ENCODE measurements at regions not wholly inside any gene's neighbourhood (a gene's known extent, or its start where the extent isn't known, plus 50 kb on each side); places are given as distances from the start of the nearest gene placed in this dataset.

- 81% methylated on average over 4 of the region's 4 CpGs; no CpG with 5 or more reads in 1 of the 2 experiments for WGBS, 2 experiments (ENCODE audit: extremely low coverage in 1 of 2, insufficient coverage in 1 of 2, insufficient read length in 1 of 2, insufficient replicate concordance in 2 of 2, low coverage in 1 of 2, low lambda C conversion rate in 2 of 2, missing lambda C conversion rate in 1 of 2)
- H3K4me3 ChIP-seq (ENCODE audit: extremely low read depth in 1 of 4, insufficient read depth in 2 of 4, low read depth in 3 of 4, low read length in 4 of 4) = no peak overlapping the region
- H3K9me3 ChIP-seq (ENCODE audit: insufficient read depth in 2 of 2, low read depth in 1 of 2, low read length in 1 of 2) = no peaks in the 10 kb centered on the region
- no peak overlapping the region for H3K14ac ChIP-seq (ENCODE audit: insufficient read length)
- H2AFZ ChIP-seq (ENCODE audit: low read length) = no peak overlapping the region
- no peak overlapping the region for H4K91ac ChIP-seq (replicated peaks; ENCODE audit: insufficient read length, low read length)
- no peaks in the 10 kb centered on the region for H3K4me1 ChIP-seq (replicated peaks in 1 of 4; ENCODE audit: control insufficient read depth in 3 of 4, insufficient read depth in 4 of 4, low read length in 3 of 4)
- DNase-seq (ENCODE audit: low read depth in 1 of 2, low spot score in 2 of 2) = no peak
- H3K4ac ChIP-seq (replicated peaks; ENCODE audit: insufficient read length, low read depth, low read length) = no peak overlapping the region
- no peak overlapping the region for H3K27ac ChIP-seq (ENCODE audit: low read depth, low read length)
- H3K23ac ChIP-seq (ENCODE audit: insufficient read length) = no peak overlapping the region
- no peaks in the 10 kb centered on the region for H3K27me3 ChIP-seq (replicated peaks in 1 of 4; ENCODE audit: control insufficient read depth in 3 of 4, extremely low read depth in 1 of 4, insufficient read depth in 3 of 4, low read length in 3 of 4)
- H2BK15ac ChIP-seq (ENCODE audit: low read length) = no peak overlapping the region
- no peaks in the 10 kb centered on the region for H3K79me1 ChIP-seq (ENCODE audit: low read depth, low read length)
- H4K5ac ChIP-seq (ENCODE audit: insufficient read length, low read depth, low read length) = no peak overlapping the region
- no peak overlapping the region for H2BK12ac ChIP-seq (ENCODE audit: low read depth, low read length)
- no peak for FAIRE-seq
- H3K9ac ChIP-seq (replicated peaks in 1 of 4; ENCODE audit: extremely low read depth in 1 of 4, low read depth in 3 of 4, low read length in 3 of 4) = no peak overlapping the region
- H3K56ac ChIP-seq (replicated peaks; ENCODE audit: insufficient read length, low read depth, low read length) = no peak overlapping the region
- H3K23me2 ChIP-seq (ENCODE audit: low read depth, low read length) = no peaks in the 10 kb centered on the region
- H3K36me3 ChIP-seq (ENCODE audit: control insufficient read depth in 2 of 4, insufficient read depth in 4 of 4, low read length in 3 of 4) = no peaks in the 10 kb centered on the region
- H2BK120ac ChIP-seq (replicated peaks; ENCODE audit: low read depth, low read length) = no peak overlapping the region
- H4K8ac ChIP-seq (ENCODE audit: extremely low read depth, insufficient read depth, low read length) = no peak overlapping the region
- ChIA-PET CTCF (ENCODE audit: partially characterized antibody) (no interaction called here), POLR2A (ENCODE audit: partially characterized antibody) (no interaction called here)
- H2BK5ac ChIP-seq (ENCODE audit: low read depth, low read length) = no peak overlapping the region
- no peak overlapping the region for H3K4me2 ChIP-seq (ENCODE audit: insufficient read depth in 1 of 2, low read depth in 2 of 2, low read length in 2 of 2)
- TF ChIP-seq TEAD4 (IDR thresholded peaks at IDR 0.05; ENCODE audit: low read depth, low read length) = no peak
- no peak for TF ChIP-seq HDAC2 (IDR thresholded peaks at IDR 0.05; ENCODE audit: borderline replicate concordance in 1 of 2, low read depth in 2 of 2, low read length in 2 of 2)
- TF ChIP-seq NRF1 (IDR thresholded peaks at IDR 0.05; ENCODE audit: low read depth, low read length) = no peak
- no peak for TF ChIP-seq MAFK (IDR thresholded peaks at IDR 0.05; ENCODE audit: low read depth, low read length)
- TF ChIP-seq RNF2 (IDR thresholded peaks at IDR 0.05; ENCODE audit: borderline replicate concordance, low read depth, low read length, missing control alignments, poor library complexity, severe bottlenecking) = no peak
- TF ChIP-seq SAP30 (IDR thresholded peaks at IDR 0.05; ENCODE audit: insufficient read depth, insufficient replicate concordance, low read length) = no peak
- TF ChIP-seq ASH2L (IDR thresholded peaks at IDR 0.05; ENCODE audit: low read length) = no peak
- no peaks in the 10 kb centered on the region for H3K79me2 ChIP-seq (ENCODE audit: control insufficient read depth in 1 of 2, insufficient read depth in 2 of 2, low read length in 2 of 2)
- H4K20me1 ChIP-seq (replicated peaks in 1 of 2; ENCODE audit: control insufficient read depth in 1 of 2, insufficient read depth in 2 of 2, low read length in 2 of 2) = no peaks in the 10 kb centered on the region
- H2AK5ac ChIP-seq (ENCODE audit: low read depth, low read length) = no peak overlapping the region
- no peak overlapping the region for H2BK20ac ChIP-seq (ENCODE audit: low read length)
- H3K18ac ChIP-seq (ENCODE audit: extremely low read depth, low read length) = no peak overlapping the region
These were observed 50.7 kb upstream of the DDX18 start for GRCh38 chr2:117763804-117764203.
